H1 (cell line): ENCODE measurements at regions not wholly inside any gene's neighbourhood (a gene's known extent, or its start where the extent isn't known, plus 50 kb on each side); places are given as distances from the start of the nearest gene placed in this dataset.

Experiments
- ATF2 ChIP-seq: IDR thresholded peaks from 2 replicates; pipeline ENCODE4 v1.6.1; 2012; ENCODE audit warnings: low read length, inconsistent platforms
- CBX8 ChIP-seq: fragments of 300-800, 300-1000 bp; sonication (generic); IDR thresholded peaks from 2 replicates; pipeline ENCODE4 v1.7.1; 2016; ENCODE audit warnings: low read depth, low read length, borderline replicate concordance
- CHD7 ChIP-seq: fragments of 300-600 bp; sonication (generic); IDR thresholded peaks from 2 replicates; pipeline ENCODE4 v1.7.1; 2012; ENCODE audit warnings: low read length, moderate library complexity, mild to moderate bottlenecking, inconsistent platforms; ENCODE audit not compliant: insufficient replicate concordance
- E2F6 ChIP-seq: IDR thresholded peaks from 2 replicates; pipeline ENCODE4 v1.6.1; 2012; ENCODE audit warnings: inconsistent platforms
- HDAC2 ChIP-seq, 2 experiments: fragments of 300-600 bp in 1 of 2; sonication (generic) in 1 of 2; IDR thresholded peaks; 2 replicates each; pipeline ENCODE4 v1.6.1; 2011 to 2012; ENCODE audit warnings: low read depth in 2 of 2, low read length in 2 of 2, mild to moderate bottlenecking in 2 of 2, moderate library complexity in 2 of 2, borderline replicate concordance in 1 of 2, inconsistent platforms in 1 of 2
- NANOG ChIP-seq: IDR thresholded peaks from 2 replicates; pipeline ENCODE4 v1.6.1; 2011; ENCODE audit warnings: low read length, low read depth, mild to moderate bottlenecking, inconsistent platforms; ENCODE audit not compliant: insufficient read depth, poor library complexity, severe bottlenecking
- NRF1 ChIP-seq: IDR thresholded peaks from 2 replicates; pipeline ENCODE4 v1.6.1; 2011; ENCODE audit warnings: mild to moderate bottlenecking, low read depth, low read length, improper control_type of control experiment
- SP1 ChIP-seq: IDR thresholded peaks from 2 replicates; pipeline ENCODE4 v1.6.1; 2011; ENCODE audit warnings: low read depth, low read length
- TBP ChIP-seq: IDR thresholded peaks from 2 replicates; pipeline ENCODE4 v1.6.1; 2011; ENCODE audit warnings: low read depth, low read length, improper control_type of control experiment

GRCh38 chr4:124307143-124307542, 405.4 kb downstream of the ANKRD50 start (continued):
- TF ChIP-seq CHD7, result no peak
- TF ChIP-seq NRF1, result no peak
- no peak for TF ChIP-seq SP1
- no peak for TF ChIP-seq ATF2
- TF ChIP-seq CBX8, result no peak
- TF ChIP-seq NANOG, result no peak
- TF ChIP-seq HDAC2 (IDR thresholded peaks at IDR 0.05; ENCODE audit: borderline replicate concordance in 1 of 2, low read depth in 2 of 2, low read length in 2 of 2), result no peak
- TF ChIP-seq TBP, result no peak
- no peak for TF ChIP-seq E2F6
- TF ChIP-seq, all 59 proteins: peak for 0
